ENCODE measurements at regions not wholly inside any gene's neighbourhood (a gene's known extent, or its start where the extent isn't known, plus 50 kb on each side); places are given as distances from the start of the nearest gene placed in this dataset.

DNA sequence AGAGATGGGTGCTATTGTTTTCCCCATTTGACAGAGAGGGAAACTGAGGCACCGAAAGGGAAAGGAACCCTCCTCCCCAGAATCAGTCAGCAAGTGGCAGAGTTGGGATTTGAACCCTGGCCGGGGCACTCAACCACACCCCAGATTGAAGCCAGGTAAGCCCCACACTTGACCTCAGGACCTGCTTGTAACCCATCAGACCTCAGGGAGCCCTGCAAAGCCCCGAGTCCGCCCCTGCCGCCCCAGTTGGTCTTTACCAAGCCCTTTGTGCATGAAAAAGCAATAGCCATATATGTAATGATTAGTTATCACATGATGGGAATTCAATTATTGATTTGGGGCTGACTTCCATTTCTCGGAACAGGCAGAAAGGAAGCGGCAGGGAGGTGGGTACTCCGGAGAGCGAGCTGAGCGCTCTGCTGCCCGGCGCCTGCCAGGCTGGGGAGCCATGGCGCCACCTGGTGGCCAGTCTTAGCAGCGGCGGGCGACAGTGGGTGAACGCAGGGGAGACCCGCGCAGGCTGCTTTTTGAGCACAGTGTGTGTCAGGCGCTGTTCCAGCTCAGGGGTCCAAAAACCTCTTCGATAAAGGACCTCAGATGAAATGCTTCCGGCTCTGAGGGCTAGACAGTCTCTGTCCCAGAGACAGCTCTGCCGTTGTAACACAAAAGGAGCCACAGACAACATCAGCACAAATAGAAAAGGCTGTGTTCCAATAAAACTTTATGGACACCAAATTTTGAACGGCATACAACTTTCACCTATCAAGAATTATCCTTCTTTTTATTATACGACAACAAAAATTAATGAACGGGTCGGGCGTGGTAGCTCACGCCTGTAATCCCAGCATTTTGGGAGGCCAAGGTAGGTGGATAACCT, 82.9 kb upstream of the CACNA1A start:
- Histone ChIP-seq H3K4me3 (no peak overlapping the region), H3K27ac (no peak overlapping the region), H3K27me3 (no peaks in the 10 kb centered on the region), H3K36me3 (no peaks in the 10 kb centered on the region), H3K4me1 (ENCODE audit: insufficient read depth) (no peaks in the 10 kb centered on the region), H3K9me3 (no peaks in the 10 kb centered on the region)
- WGBS, 3 donors = 19 to 28% (median 26%) methylated on average over 29 of the region's 29 CpGs
- TF ChIP-seq, protein P1, sequence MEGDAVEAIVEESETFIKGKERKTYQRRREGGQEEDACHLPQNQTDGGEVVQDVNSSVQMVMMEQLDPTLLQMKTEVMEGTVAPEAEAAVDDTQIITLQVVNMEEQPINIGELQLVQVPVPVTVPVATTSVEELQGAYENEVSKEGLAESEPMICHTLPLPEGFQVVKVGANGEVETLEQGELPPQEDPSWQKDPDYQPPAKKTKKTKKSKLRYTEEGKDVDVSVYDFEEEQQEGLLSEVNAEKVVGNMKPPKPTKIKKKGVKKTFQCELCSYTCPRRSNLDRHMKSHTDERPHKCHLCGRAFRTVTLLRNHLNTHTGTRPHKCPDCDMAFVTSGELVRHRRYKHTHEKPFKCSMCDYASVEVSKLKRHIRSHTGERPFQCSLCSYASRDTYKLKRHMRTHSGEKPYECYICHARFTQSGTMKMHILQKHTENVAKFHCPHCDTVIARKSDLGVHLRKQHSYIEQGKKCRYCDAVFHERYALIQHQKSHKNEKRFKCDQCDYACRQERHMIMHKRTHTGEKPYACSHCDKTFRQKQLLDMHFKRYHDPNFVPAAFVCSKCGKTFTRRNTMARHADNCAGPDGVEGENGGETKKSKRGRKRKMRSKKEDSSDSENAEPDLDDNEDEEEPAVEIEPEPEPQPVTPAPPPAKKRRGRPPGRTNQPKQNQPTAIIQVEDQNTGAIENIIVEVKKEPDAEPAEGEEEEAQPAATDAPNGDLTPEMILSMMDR (IDR thresholded peaks at IDR 0.05) = peak; percentile 50 to 80 (median 54)
- TF ChIP-seq POLR2A (IDR thresholded peaks at IDR 0.05) (no peak), EP300 (IDR thresholded peaks at IDR 0.05) (no peak)
- peak; percentile 40 to 76 (median 62) for DNase-seq
- intact Hi-C loops (cut with DNase I) = loop anchor here in 3 of 4 donors (5.0 to 10.0 kb wide), 3 partner anchors 304 to 612 kb away; no protein-coding TSS in a partner anchor

DNA sequence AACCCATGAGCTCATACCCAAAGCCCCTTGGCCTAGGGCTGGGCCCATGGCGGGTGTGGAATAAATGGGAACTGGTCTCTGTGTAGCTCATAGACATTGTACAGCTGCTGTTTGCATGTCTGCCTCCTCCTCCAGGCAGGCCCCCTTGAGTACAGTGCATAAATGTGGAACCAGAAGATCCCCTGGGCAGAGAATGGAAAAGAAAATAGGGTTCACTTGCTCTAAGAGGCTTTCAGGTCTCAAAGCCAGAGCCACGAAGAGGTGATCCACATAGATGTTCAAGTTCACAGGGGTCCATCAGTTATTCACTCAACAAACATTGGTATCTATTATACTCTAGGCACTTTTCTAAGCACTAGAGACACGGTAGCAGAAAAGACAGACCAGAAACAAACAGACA, 79.2 kb upstream of the CACNA1A start:
- WGBS, 3 donors = 61 to 62% (median 62%) methylated on average over 3 of the region's 3 CpGs
- intact Hi-C loops (cut with DNase I) = loop anchor here in 3 of 4 donors (5.0 to 10.0 kb wide), 3 partner anchors 301 to 608 kb away; no protein-coding TSS in a partner anchor
- no peak for DNase-seq

DNA sequence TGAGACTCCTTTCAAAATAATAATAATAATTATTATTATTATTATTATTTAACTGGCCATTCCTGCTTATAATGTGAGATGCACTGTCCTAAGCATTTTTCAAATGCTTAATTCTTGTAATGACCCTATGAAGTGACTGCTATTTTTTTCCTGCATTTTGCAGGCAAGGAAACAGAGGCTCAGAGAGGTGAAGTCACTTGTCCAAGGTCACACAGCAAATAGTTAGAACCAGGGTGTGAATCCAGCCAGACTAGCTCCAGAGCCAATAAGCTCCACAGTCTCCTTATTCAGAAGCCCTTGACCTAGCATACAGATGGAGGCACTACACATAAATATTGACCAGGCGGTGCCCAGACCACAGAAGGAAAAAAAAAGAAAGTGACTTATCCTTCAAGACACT, 77.5 kb upstream of the CACNA1A start:
- H3K9me3 ChIP-seq = no peaks in the 10 kb centered on the region
- H3K27me3 ChIP-seq = no peaks in the 10 kb centered on the region
- no peak overlapping the region for H3K27ac ChIP-seq
- no peak overlapping the region for H3K4me3 ChIP-seq
- TF ChIP-seq, protein P1 (IDR thresholded peaks at IDR 0.05) = no peak
- TF ChIP-seq EP300 (IDR thresholded peaks at IDR 0.05) (no peak), POLR2A (IDR thresholded peaks at IDR 0.05) (no peak)
- 59 to 92% (median 83%) methylated on average over 1 of the region's 1 CpG for WGBS, 3 donors
- H3K4me1 ChIP-seq (ENCODE audit: insufficient read depth) = no peaks in the 10 kb centered on the region
- DNase-seq = no peak
- no peaks in the 10 kb centered on the region for H3K36me3 ChIP-seq
- intact Hi-C loops (cut with DNase I) = loop anchor here in 3 of 4 donors (10.0 kb wide), 2 partner anchors 299 to 309 kb away; no protein-coding TSS in a partner anchor

More for the DNA sequence above, 79.2 kb upstream of the CACNA1A start:
- Histone ChIP-seq H3K9me3 (no peaks in the 10 kb centered on the region), H3K4me1 (ENCODE audit: insufficient read depth) (no peaks in the 10 kb centered on the region), H3K4me3 (no peak overlapping the region), H3K27me3 (no peaks in the 10 kb centered on the region), H3K36me3 (no peaks in the 10 kb centered on the region), H3K27ac (no peak overlapping the region)
- TF ChIP-seq EP300 (IDR thresholded peaks at IDR 0.05) (no peak), POLR2A (IDR thresholded peaks at IDR 0.05) (no peak)
- TF ChIP-seq, protein P1 (IDR thresholded peaks at IDR 0.05) = no peak

DNA sequence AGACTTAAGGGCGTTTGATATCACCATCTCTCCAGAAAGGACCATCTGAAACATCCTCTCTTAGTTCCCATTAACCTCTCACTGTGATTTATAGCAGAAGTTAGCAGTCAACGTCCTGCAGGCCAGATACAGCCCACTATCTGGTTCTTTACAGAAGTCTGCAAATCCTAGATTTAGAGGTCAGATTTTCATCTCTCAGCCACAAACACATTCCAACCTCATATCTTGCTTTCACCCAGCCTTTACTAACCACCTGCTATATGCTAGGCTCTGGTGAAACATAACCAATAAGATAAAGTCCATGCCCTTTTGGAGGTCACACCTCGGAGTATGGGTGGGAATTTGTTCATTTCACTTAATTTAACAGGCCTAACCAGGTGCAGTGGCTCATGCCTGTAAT, 76.8 kb upstream of the CACNA1A start:
- TF ChIP-seq, protein P1 (IDR thresholded peaks at IDR 0.05) = no peak
- TF ChIP-seq EP300 (IDR thresholded peaks at IDR 0.05) (no peak), POLR2A (IDR thresholded peaks at IDR 0.05) (no peak)
- WGBS, 3 donors = 20 to 28% (median 23%) methylated on average over 3 of the region's 3 CpGs
- no peak for DNase-seq
- Histone ChIP-seq H3K4me3 (no peak overlapping the region), H3K27ac (no peak overlapping the region), H3K36me3 (no peaks in the 10 kb centered on the region), H3K27me3 (no peaks in the 10 kb centered on the region), H3K9me3 (no peaks in the 10 kb centered on the region), H3K4me1 (ENCODE audit: insufficient read depth) (no peaks in the 10 kb centered on the region)
- intact Hi-C loops (cut with DNase I) = loop anchor here in 3 of 4 donors (10.0 kb wide), 2 partner anchors 298 to 308 kb away; no protein-coding TSS in a partner anchor
